ENCODE measurements at regions not wholly inside any gene's neighbourhood (a gene's known extent, or its start where the extent isn't known, plus 50 kb on each side); places are given as distances from the start of the nearest gene placed in this dataset.

DNA sequence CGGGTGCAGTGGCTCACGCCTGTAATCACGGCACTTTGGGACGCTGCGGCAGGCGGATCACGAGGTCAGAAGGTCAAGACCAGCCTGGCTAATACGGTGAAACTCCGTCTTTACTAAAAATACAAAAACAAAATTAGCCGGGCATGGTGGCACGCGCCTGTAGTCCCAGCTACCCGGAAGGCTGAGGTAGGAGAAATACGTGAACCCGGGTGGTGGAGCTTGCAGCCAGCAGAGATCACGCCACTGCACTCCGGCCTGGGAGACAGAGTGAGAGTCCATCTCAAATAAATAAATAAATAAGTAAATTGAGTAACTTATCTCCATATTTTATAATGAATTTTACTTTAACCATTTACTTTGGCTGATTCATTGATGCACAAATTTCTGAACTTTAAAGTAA lies 1913.3 kb downstream of the PCDH7 start:
- TF ChIP-seq, protein P1, sequence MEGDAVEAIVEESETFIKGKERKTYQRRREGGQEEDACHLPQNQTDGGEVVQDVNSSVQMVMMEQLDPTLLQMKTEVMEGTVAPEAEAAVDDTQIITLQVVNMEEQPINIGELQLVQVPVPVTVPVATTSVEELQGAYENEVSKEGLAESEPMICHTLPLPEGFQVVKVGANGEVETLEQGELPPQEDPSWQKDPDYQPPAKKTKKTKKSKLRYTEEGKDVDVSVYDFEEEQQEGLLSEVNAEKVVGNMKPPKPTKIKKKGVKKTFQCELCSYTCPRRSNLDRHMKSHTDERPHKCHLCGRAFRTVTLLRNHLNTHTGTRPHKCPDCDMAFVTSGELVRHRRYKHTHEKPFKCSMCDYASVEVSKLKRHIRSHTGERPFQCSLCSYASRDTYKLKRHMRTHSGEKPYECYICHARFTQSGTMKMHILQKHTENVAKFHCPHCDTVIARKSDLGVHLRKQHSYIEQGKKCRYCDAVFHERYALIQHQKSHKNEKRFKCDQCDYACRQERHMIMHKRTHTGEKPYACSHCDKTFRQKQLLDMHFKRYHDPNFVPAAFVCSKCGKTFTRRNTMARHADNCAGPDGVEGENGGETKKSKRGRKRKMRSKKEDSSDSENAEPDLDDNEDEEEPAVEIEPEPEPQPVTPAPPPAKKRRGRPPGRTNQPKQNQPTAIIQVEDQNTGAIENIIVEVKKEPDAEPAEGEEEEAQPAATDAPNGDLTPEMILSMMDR (IDR thresholded peaks at IDR 0.05) = no peak
- H3K27ac Mint-ChIP-seq (ENCODE audit: unreplicated experiment) = no peak overlapping the region
- no peak for DNase-seq (ENCODE audit: extremely low spot score, unreplicated experiment)
- no peak overlapping the region for H3K4me3 Mint-ChIP-seq (ENCODE audit: unreplicated experiment)
- H3K27me3 Mint-ChIP-seq (ENCODE audit: unreplicated experiment) = no peaks in the 10 kb centered on the region
- H3K36me3 Mint-ChIP-seq (ENCODE audit: unreplicated experiment) = peaks cover 4% of the 10 kb centered on the region
- peaks cover 15% of the 10 kb centered on the region for H3K9me3 Mint-ChIP-seq (ENCODE audit: unreplicated experiment)
- H3K4me1 Mint-ChIP-seq (ENCODE audit: unreplicated experiment) = no peaks in the 10 kb centered on the region

DNA sequence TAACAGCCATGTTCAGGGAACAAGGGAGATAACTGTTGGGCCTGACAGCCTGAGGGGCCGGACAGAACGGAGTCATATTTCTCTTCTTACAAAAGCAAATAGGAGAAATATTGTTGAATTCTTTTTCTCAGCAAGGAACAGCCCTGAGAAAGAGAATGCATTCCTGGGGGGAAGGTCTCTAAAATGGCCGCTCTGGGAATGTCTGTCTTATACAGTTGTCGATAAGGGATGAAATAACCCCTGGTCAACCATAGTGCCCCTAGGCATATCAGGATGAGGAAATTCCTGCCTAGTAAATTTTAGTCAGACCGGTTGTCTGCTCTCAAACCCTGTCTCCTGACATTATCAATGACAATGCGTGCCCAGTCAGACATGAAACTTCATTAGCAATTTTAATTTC lies 1925.5 kb downstream of the PCDH7 start:
- peaks cover 22% of the 10 kb centered on the region for H3K9me3 Mint-ChIP-seq (ENCODE audit: unreplicated experiment)
- H3K4me3 Mint-ChIP-seq (ENCODE audit: unreplicated experiment) = no peak overlapping the region
- H3K27me3 Mint-ChIP-seq (ENCODE audit: unreplicated experiment) = no peaks in the 10 kb centered on the region
- H3K27ac Mint-ChIP-seq (ENCODE audit: unreplicated experiment) = no peak overlapping the region
- DNase-seq (ENCODE audit: extremely low spot score, unreplicated experiment) = no peak
- peaks cover 6% of the 10 kb centered on the region for H3K36me3 Mint-ChIP-seq (ENCODE audit: unreplicated experiment)
- H3K4me1 Mint-ChIP-seq (ENCODE audit: unreplicated experiment) = no peaks in the 10 kb centered on the region
- TF ChIP-seq, protein P1 (IDR thresholded peaks at IDR 0.05) = no peak

DNA sequence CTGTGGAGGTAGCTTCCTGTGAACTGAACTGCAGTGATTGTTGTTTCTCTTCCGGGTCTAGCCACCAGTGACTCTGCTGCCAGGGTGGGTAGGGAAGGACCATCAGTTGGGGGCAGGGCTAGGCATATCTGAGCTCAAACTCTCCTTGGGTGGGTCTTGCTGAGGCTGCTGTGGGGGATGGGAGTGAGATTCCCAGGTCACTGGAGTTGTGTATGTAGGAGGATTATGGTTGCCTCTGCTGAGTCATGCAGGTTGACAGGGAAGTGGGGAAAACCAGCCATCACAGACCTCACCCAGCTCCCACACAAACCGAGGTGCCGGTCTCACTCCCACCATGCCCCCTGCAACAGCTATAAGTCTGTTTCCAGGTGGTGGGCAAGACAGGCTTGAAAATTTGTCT lies 1937.8 kb downstream of the PCDH7 start:
- TF ChIP-seq, protein P1 (IDR thresholded peaks at IDR 0.05) = no peak
- no peak for DNase-seq (ENCODE audit: extremely low spot score, unreplicated experiment)
- no peak overlapping the region for H3K27ac Mint-ChIP-seq (ENCODE audit: unreplicated experiment)
- H3K4me3 Mint-ChIP-seq (ENCODE audit: unreplicated experiment) = no peak overlapping the region
- no peaks in the 10 kb centered on the region for H3K4me1 Mint-ChIP-seq (ENCODE audit: unreplicated experiment)
- no peaks in the 10 kb centered on the region for H3K36me3 Mint-ChIP-seq (ENCODE audit: unreplicated experiment)
- H3K27me3 Mint-ChIP-seq (ENCODE audit: unreplicated experiment) = no peaks in the 10 kb centered on the region
- peaks cover 9% of the 10 kb centered on the region for H3K9me3 Mint-ChIP-seq (ENCODE audit: unreplicated experiment)

DNA sequence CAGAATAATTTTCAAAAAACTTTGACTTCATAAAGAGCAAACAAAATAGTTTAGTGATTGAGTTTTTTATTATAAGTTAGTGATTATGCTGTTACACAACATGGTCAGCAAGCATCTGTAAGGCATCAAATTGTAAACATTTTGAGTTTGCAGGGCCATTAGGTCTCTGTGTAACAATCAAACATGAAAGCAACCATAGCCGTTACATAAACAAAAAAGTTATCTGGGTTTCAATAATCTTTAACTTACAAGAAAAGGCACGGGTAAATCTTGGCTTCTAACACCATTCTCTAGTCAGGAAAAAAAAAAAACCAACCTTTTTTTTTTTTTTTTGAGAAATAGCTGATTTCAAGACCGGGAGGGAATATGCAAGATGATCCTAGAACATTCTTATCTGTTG lies 1941.1 kb downstream of the PCDH7 start:
- Mint-ChIP-seq H3K27ac (ENCODE audit: unreplicated experiment) (no peak overlapping the region), H3K9me3 (ENCODE audit: unreplicated experiment) (peaks cover 10% of the 10 kb centered on the region), H3K27me3 (ENCODE audit: unreplicated experiment) (no peaks in the 10 kb centered on the region), H3K4me3 (ENCODE audit: unreplicated experiment) (no peak overlapping the region), H3K36me3 (ENCODE audit: unreplicated experiment) (no peaks in the 10 kb centered on the region), H3K4me1 (ENCODE audit: unreplicated experiment) (no peaks in the 10 kb centered on the region)
- no peak for DNase-seq (ENCODE audit: extremely low spot score, unreplicated experiment)
- TF ChIP-seq, protein P1 (IDR thresholded peaks at IDR 0.05) = no peak

DNA sequence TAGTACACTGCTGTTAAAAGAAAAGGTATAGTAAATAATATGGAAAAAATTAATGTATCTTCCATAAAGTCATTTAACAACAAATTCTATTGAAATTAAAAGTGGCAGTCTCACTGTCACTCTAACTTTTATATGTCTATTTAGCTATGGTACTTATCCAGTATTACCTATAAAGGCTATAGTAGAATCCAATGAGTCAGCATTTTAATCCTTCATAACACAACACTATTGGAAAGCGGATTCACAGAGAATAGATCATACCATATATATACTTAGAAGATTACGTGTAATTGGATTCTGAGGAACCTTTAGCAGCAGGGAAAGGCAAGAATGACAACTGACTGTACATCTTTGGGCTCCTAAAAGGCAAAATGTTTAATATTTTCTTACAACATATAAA lies 1942.6 kb downstream of the PCDH7 start:
- Mint-ChIP-seq H3K9me3 (ENCODE audit: unreplicated experiment) (peaks cover 10% of the 10 kb centered on the region), H3K4me1 (ENCODE audit: unreplicated experiment) (no peaks in the 10 kb centered on the region), H3K27ac (ENCODE audit: unreplicated experiment) (no peak overlapping the region), H3K27me3 (ENCODE audit: unreplicated experiment) (no peaks in the 10 kb centered on the region), H3K4me3 (ENCODE audit: unreplicated experiment) (no peak overlapping the region), H3K36me3 (ENCODE audit: unreplicated experiment) (no peaks in the 10 kb centered on the region)
- DNase-seq (ENCODE audit: extremely low spot score, unreplicated experiment) = no peak
- TF ChIP-seq, protein P1 (IDR thresholded peaks at IDR 0.05) = no peak
